PC-9 (cell line): ENCODE measurements at regions not wholly inside any gene's neighbourhood (a gene's known extent, or its start where the extent isn't known, plus 50 kb on each side); places are given as distances from the start of the nearest gene placed in this dataset.

ENCODE experiments used
- BruUV-seq: library from RNA; stranded (reverse); fragments of 400-500 nt; replicated peaks from 2 replicates; lab custom pipeline; 2021; lab: Mats Ljungman, UMichigan
- CTCF ChIA-PET: fragments of 300-600 bp; sonication (Branson Sonifier 250); formaldehyde crosslinking; loops from one replicate; lab custom pipeline; 2022; ENCODE audit warnings: antibody characterized with exemption; lab: Charles Lee
- POLR2A ChIA-PET: fragments of 300-600 bp; sonication (Branson Sonifier 250); formaldehyde crosslinking; loops from one replicate; lab custom pipeline; 2022; ENCODE audit warnings: antibody characterized with exemption; ENCODE audit not compliant: unreplicated experiment; lab: Charles Lee
- DNase-seq, 2 experiments: peaks; one replicate each; pipeline versions ENCODE4 v3.0.0 to v3.0.0-alpha.2; 2015 to 2022; ENCODE audit warnings: mixed read lengths in 1 of 2
- H2AFZ ChIP-seq: fragments of 200-600 bp; sonication (generic); 2 replicates; pipeline ENCODE4 v1.8.1; 2017; ENCODE audit warnings: antibody characterized with exemption
- H3F3A ChIP-seq: fragments of 200-600 bp; sonication (generic); 2 replicates; pipeline ENCODE4 v1.8.1; 2017; ENCODE audit warnings: antibody characterized with exemption, mild to moderate bottlenecking, low read depth; ENCODE audit not compliant: insufficient read depth
- H3K27ac ChIP-seq: fragments of 200-600 bp; sonication (generic); 2 replicates; pipeline ENCODE4 v1.6.1; 2016; ENCODE audit warnings: mixed run types
- H3K27me3 ChIP-seq: fragments of 200-600 bp; sonication (generic); 2 replicates; pipeline ENCODE4 v1.6.1; 2016; ENCODE audit warnings: low read depth, mixed run types; ENCODE audit not compliant: insufficient read depth
- H3K36me3 ChIP-seq: fragments of 200-600 bp; sonication (generic); 2 replicates; pipeline ENCODE4 v1.6.1; 2016; ENCODE audit warnings: low read depth, mixed run types
- H3K4me1 ChIP-seq: fragments of 200-600 bp; sonication (generic); replicated peaks from 2 replicates; pipeline ENCODE4 v1.6.1; 2016; ENCODE audit warnings: mixed run types; ENCODE audit not compliant: insufficient read depth
- H3K4me2 ChIP-seq: fragments of 200-600 bp; sonication (generic); 2 replicates; pipeline ENCODE4 v1.6.1; 2017; ENCODE audit warnings: mixed run types
- H3K4me3 ChIP-seq: fragments of 200-600 bp; sonication (generic); 2 replicates; pipeline ENCODE4 v1.6.1; 2016; ENCODE audit warnings: mixed run types
- H3K79me2 ChIP-seq: fragments of 200-600 bp; sonication (generic); 2 replicates; pipeline ENCODE4 v1.6.1; 2017; ENCODE audit warnings: low read depth, mixed run types
- H3K9me2 ChIP-seq: fragments of 200-600 bp; sonication (generic); 2 replicates; pipeline ENCODE4 v1.8.1; 2017; ENCODE audit warnings: mild to moderate bottlenecking; ENCODE audit not compliant: insufficient read depth
- H3K9me3 ChIP-seq: fragments of 200-600 bp; sonication (generic); 2 replicates; pipeline ENCODE4 v1.8.1; 2016; ENCODE audit warnings: low read depth; ENCODE audit not compliant: insufficient read depth
- H4K20me1 ChIP-seq: fragments of 200-600 bp; sonication (generic); 2 replicates; pipeline ENCODE4 v1.8.1; 2017; ENCODE audit not compliant: insufficient read depth
- CTCF ChIP-seq: fragments of 200-600 bp; sonication (generic); conservative IDR thresholded peaks from 2 replicates; pipeline ENCODE4 v1.6.1; 2017; ENCODE audit warnings: mixed run types, antibody characterized with exemption, mild to moderate bottlenecking, moderate library complexity
- EZH2 ChIP-seq: fragments of 200-600 bp; sonication (generic); IDR thresholded peaks from 2 replicates; pipeline ENCODE4 v1.8.0; 2017; ENCODE audit warnings: antibody characterized with exemption, low read depth
- intact Hi-C: fragments of 100-400 bp; cut with micrococcal nuclease; formaldehyde crosslinking; loops from one replicate; pipeline ENCODE4 v1.10.0; 2022; ENCODE audit not compliant: unreplicated experiment

- Histone ChIP-seq H3K27me3 (no peaks in the 10 kb centered on the region), H3F3A (no peaks in the 10 kb centered on the region), H3K9me2 (no peaks in the 10 kb centered on the region), H3K79me2 (no peaks in the 10 kb centered on the region), H3K9me3 (no peaks in the 10 kb centered on the region), H3K27ac (no peak overlapping the region), H3K36me3 (no peaks in the 10 kb centered on the region), H3K4me1 (0 out of 2 replicates have a peak, but pooled peaks cover 8% of the 10 kb centered on the region), H3K4me3 (no peak overlapping the region), H4K20me1 (no peaks in the 10 kb centered on the region), H3K4me2 (no peak overlapping the region), H2AFZ (no peak overlapping the region)
- POLR2A ChIA-PET = no interaction called here
- no TSS peak for BruUV-seq
- CTCF ChIA-PET = interaction anchor here (0.7 kb wide), 1 partner anchor 67 kb away, joined by 10 read pairs; no protein-coding TSS in a partner anchor
- intact Hi-C loops = no loop called here
- no peak for TF ChIP-seq CTCF
- no peak for DNase-seq
Measured at GRCh38 chr1:213331631-213332175, 280.7 kb downstream of the RPS6KC1 start.

- no peaks in the 10 kb centered on the region for H3K9me3 ChIP-seq
- intact Hi-C loops = no loop called here
- ChIA-PET CTCF (no interaction called here), POLR2A (no interaction called here)
- H3F3A ChIP-seq = no peaks in the 10 kb centered on the region
- no peaks in the 10 kb centered on the region for H3K36me3 ChIP-seq
- H2AFZ ChIP-seq = no peak overlapping the region
- TF ChIP-seq CTCF (no peak), EZH2 (no peak)
- no peak for DNase-seq
- H3K4me2 ChIP-seq = no peak overlapping the region
- BruUV-seq = no TSS peak
- H4K20me1 ChIP-seq = no peaks in the 10 kb centered on the region
- no peaks in the 10 kb centered on the region for H3K9me2 ChIP-seq
- no peaks in the 10 kb centered on the region for H3K27me3 ChIP-seq
- no peaks in the 10 kb centered on the region for H3K4me1 ChIP-seq
- no peak overlapping the region for H3K27ac ChIP-seq
- no peaks in the 10 kb centered on the region for H3K79me2 ChIP-seq
- H3K4me3 ChIP-seq = no peak overlapping the region
Measured at GRCh38 chr1:213332491-213332890, 281.4 kb downstream of the RPS6KC1 start.

GRCh38 chr1:213333121-213333520 is 282.1 kb downstream of the RPS6KC1 start:
- Histone ChIP-seq H3K9me2 (no peaks in the 10 kb centered on the region), H3K79me2 (no peaks in the 10 kb centered on the region), H3K27me3 (no peaks in the 10 kb centered on the region), H2AFZ (no peak overlapping the region), H3K9me3 (no peaks in the 10 kb centered on the region), H3F3A (no peaks in the 10 kb centered on the region), H3K4me2 (no peak overlapping the region), H4K20me1 (no peaks in the 10 kb centered on the region), H3K36me3 (no peaks in the 10 kb centered on the region), H3K4me3 (no peak overlapping the region), H3K4me1 (no peaks in the 10 kb centered on the region), H3K27ac (no peak overlapping the region)
- no peak for DNase-seq
- intact Hi-C loops = no loop called here
- ChIA-PET POLR2A (no interaction called here), CTCF (no interaction called here)
- no TSS peak for BruUV-seq
- TF ChIP-seq CTCF (no peak), EZH2 (no peak)
